ENCODE measurements at regions not wholly inside any gene's neighbourhood (a gene's known extent, or its start where the extent isn't known, plus 50 kb on each side); places are given as distances from the start of the nearest gene placed in this dataset.

DNA sequence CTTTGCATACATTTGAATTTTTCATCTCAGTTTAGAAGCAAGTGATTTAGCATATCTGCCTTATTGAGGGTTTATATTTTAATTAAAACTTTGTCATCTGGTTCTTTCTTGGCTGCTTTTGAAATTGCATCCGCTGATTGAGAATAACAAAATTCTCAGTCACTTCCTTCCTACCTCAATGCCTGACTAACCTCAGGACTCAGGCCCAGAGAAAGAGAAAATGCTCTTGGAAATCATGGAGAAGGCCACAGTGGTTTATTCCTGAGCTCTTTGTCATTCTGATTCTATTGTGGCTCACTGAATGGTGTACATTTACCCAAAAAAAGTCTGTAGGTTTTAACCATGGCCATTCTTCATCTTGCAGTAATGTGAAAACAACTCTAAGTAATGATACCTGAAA, 533.9 kb downstream of the TBL1XR1 start (continued):
- TF ChIP-seq ZFP30 (CRISPR knock-in tag; IDR thresholded peaks at IDR 0.05; ENCODE audit: borderline replicate concordance) (no peak), ZNF23 (CRISPR knock-in tag; IDR thresholded peaks at IDR 0.05) (no peak), HMGN3 (IDR thresholded peaks at IDR 0.05; ENCODE audit: borderline replicate concordance, extremely low read depth, insufficient read length, low read depth, low read length) (no peak), MTA2 (IDR thresholded peaks at IDR 0.05; ENCODE audit: low read depth) (no peak), FIP1L1 (IDR thresholded peaks at IDR 0.05; ENCODE audit: low read depth, low read length, poor library complexity, severe bottlenecking) (no peak), PHB2 (IDR thresholded peaks at IDR 0.05; ENCODE audit: low read depth) (no peak), HNRNPL (IDR thresholded peaks at IDR 0.05; ENCODE audit: low read depth, low read length) (no peak), ELF4 (CRISPR knock-in tag; IDR thresholded peaks at IDR 0.05) (no peak)
- TF ChIP-seq, protein P1, sequence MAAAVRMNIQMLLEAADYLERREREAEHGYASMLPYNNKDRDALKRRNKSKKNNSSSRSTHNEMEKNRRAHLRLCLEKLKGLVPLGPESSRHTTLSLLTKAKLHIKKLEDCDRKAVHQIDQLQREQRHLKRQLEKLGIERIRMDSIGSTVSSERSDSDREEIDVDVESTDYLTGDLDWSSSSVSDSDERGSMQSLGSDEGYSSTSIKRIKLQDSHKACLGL (CRISPR knock-in tag; IDR thresholded peaks at IDR 0.05; ENCODE audit: borderline replicate concordance, poor library complexity, severe bottlenecking) = no peak
- TF ChIP-seq, protein P2, sequence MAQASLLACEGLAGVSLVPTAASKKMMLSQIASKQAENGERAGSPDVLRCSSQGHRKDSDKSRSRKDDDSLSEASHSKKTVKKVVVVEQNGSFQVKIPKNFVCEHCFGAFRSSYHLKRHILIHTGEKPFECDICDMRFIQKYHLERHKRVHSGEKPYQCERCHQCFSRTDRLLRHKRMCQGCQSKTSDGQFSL (CRISPR knock-in tag; IDR thresholded peaks at IDR 0.05) = no peak
- TF ChIP-seq, protein P2 (tag; IDR thresholded peaks at IDR 0.05) = no peak

All from K562 (cell line).